ENCODE measurements at regions not wholly inside any gene's neighbourhood (a gene's known extent, or its start where the extent isn't known, plus 50 kb on each side); places are given as distances from the start of the nearest gene placed in this dataset.

GRCh38 chr3:81326245-81326644, 435.2 kb downstream of the GBE1 start:
- intact Hi-C loops (cut with micrococcal nuclease; ENCODE audit: unreplicated experiment): no loop called here
- Histone ChIP-seq H3K9me2 (ENCODE audit: insufficient read depth, low read length) (no peaks in the 10 kb centered on the region), H3K4me1 (ENCODE audit: insufficient read depth, low read length, poor library complexity, severe bottlenecking) (no peaks in the 10 kb centered on the region), H2AFZ (ENCODE audit: low read length) (no peak overlapping the region), H3K79me2 (ENCODE audit: insufficient read depth, low read depth, low read length) (no peaks in the 10 kb centered on the region), H3K4me3 (ENCODE audit: low read depth, low read length, poor library complexity, severe bottlenecking) (no peak overlapping the region), H3K9me3 (ENCODE audit: low read length) (no peaks in the 10 kb centered on the region), H3K4me2 (ENCODE audit: low read length) (no peak overlapping the region), H3K27ac (ENCODE audit: low read depth, low read length, poor library complexity, severe bottlenecking) (no peak overlapping the region), H4K20me1 (ENCODE audit: insufficient read depth, low read length) (no peaks in the 10 kb centered on the region), H3K36me3 (ENCODE audit: insufficient read depth, low read length) (no peaks in the 10 kb centered on the region)
- ChIA-PET POLR2A (no interaction called here), CTCF (ENCODE audit: unreplicated experiment) (no interaction called here)
- TF ChIP-seq EZH2phosphoT487 (IDR thresholded peaks at IDR 0.05; ENCODE audit: borderline replicate concordance, low read depth, low read length) (no peak), CTCF (conservative IDR thresholded peaks at IDR 0.05; ENCODE audit: low read length) (no peak)
- no peak for DNase-seq (ENCODE audit: low spot score)
- BruUV-seq (replicated peaks): no TSS peak

- no peaks in the 10 kb centered on the region for H3K9me3 ChIP-seq (ENCODE audit: low read length)
- no peaks in the 10 kb centered on the region for H3K79me2 ChIP-seq (ENCODE audit: insufficient read depth, low read depth, low read length)
- no peaks in the 10 kb centered on the region for H3K4me1 ChIP-seq (ENCODE audit: insufficient read depth, low read length, poor library complexity, severe bottlenecking)
- no peak overlapping the region for H3K27ac ChIP-seq (ENCODE audit: low read depth, low read length, poor library complexity, severe bottlenecking)
- H3K9me2 ChIP-seq (ENCODE audit: insufficient read depth, low read length): no peaks in the 10 kb centered on the region
- no TSS peak for BruUV-seq (replicated peaks)
- CTCF ChIA-PET (ENCODE audit: unreplicated experiment): interaction anchor here (0.6 kb wide), 1 partner anchor 23 kb away, joined by 3 read pairs; no protein-coding TSS in a partner anchor
- DNase-seq (ENCODE audit: low spot score): no peak
- no peak overlapping the region for H3K4me3 ChIP-seq (ENCODE audit: low read depth, low read length, poor library complexity, severe bottlenecking)
- TF ChIP-seq CTCF (conservative IDR thresholded peaks at IDR 0.05; ENCODE audit: low read length) (no peak), EZH2phosphoT487 (IDR thresholded peaks at IDR 0.05; ENCODE audit: borderline replicate concordance, low read depth, low read length) (no peak)
- H2AFZ ChIP-seq (ENCODE audit: low read length): no peak overlapping the region
- H4K20me1 ChIP-seq (ENCODE audit: insufficient read depth, low read length): no peaks in the 10 kb centered on the region
- H3K36me3 ChIP-seq (ENCODE audit: insufficient read depth, low read length): no peaks in the 10 kb centered on the region
- POLR2A ChIA-PET: interaction anchor here (0.6 to 0.7 kb wide), 2 partner anchors 196 to 810 kb away, joined by 3 read pairs; no protein-coding TSS in a partner anchor
- no peak overlapping the region for H3K4me2 ChIP-seq (ENCODE audit: low read length)
- intact Hi-C loops (cut with micrococcal nuclease; ENCODE audit: unreplicated experiment): no loop called here
Measured at GRCh38 chr3:81320862-81321261, 440.6 kb downstream of the GBE1 start.

DNA sequence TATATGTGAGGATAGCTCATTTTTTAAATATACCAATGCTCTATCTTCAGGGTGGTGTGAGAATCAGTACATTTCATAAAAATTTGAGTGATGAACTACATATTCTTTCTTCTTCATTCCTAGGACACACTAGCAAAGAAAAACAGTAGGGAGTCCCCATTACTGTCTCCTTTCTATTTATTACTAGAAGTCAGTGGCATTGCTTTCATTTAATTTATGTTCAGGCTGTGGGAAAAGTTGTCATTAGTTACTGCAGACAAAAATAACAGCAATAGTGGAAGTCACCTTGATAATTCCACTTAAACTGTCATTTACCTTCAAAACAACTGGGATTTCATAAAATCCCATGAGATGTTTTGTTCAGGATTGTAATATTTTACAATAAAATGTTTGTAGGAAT, 446.4 kb downstream of the GBE1 start:
- H3K9me3 ChIP-seq (ENCODE audit: low read length): no peaks in the 10 kb centered on the region
- intact Hi-C loops (cut with micrococcal nuclease; ENCODE audit: unreplicated experiment): no loop called here
- H3K4me2 ChIP-seq (ENCODE audit: low read length): no peak overlapping the region
- no peaks in the 10 kb centered on the region for H3K9me2 ChIP-seq (ENCODE audit: insufficient read depth, low read length)
- CTCF ChIA-PET (ENCODE audit: unreplicated experiment): no interaction called here
- H4K20me1 ChIP-seq (ENCODE audit: insufficient read depth, low read length): no peaks in the 10 kb centered on the region
- no peak overlapping the region for H3K4me3 ChIP-seq (ENCODE audit: low read depth, low read length, poor library complexity, severe bottlenecking)
- BruUV-seq (replicated peaks): no TSS peak
- TF ChIP-seq CTCF (conservative IDR thresholded peaks at IDR 0.05; ENCODE audit: low read length) (no peak), EZH2phosphoT487 (IDR thresholded peaks at IDR 0.05; ENCODE audit: borderline replicate concordance, low read depth, low read length) (no peak)
- H3K79me2 ChIP-seq (ENCODE audit: insufficient read depth, low read depth, low read length): no peaks in the 10 kb centered on the region
- H3K27ac ChIP-seq (ENCODE audit: low read depth, low read length, poor library complexity, severe bottlenecking): no peak overlapping the region
- no peaks in the 10 kb centered on the region for H3K4me1 ChIP-seq (ENCODE audit: insufficient read depth, low read length, poor library complexity, severe bottlenecking)
- H2AFZ ChIP-seq (ENCODE audit: low read length): no peak overlapping the region
- POLR2A ChIA-PET: no interaction called here
- no peak for DNase-seq (ENCODE audit: low spot score)
- H3K36me3 ChIP-seq (ENCODE audit: insufficient read depth, low read length): no peaks in the 10 kb centered on the region
